OCI-LY1 (cell line): ENCODE measurements at regions not wholly inside any gene's neighbourhood (a gene's known extent, or its start where the extent isn't known, plus 50 kb on each side); places are given as distances from the start of the nearest gene placed in this dataset.

Source experiments
- H2AFZ ChIP-seq: fragments of 200-600 bp; sonication (generic), shearing (Covaris generic); 2 replicates; pipeline ENCODE4 v1.6.0; 2014; ENCODE audit warnings: antibody characterized with exemption, mild to moderate bottlenecking, low read length
- H3F3A ChIP-seq: fragments of 200-600 bp; sonication (generic), shearing (Covaris generic); 2 replicates; pipeline ENCODE4 v1.6.0; 2014; ENCODE audit warnings: mild to moderate bottlenecking, antibody characterized with exemption, low read length, moderate library complexity; ENCODE audit not compliant: insufficient read depth
- H3K27ac ChIP-seq: fragments of 200-600 bp; sonication (generic); 2 replicates; pipeline ENCODE4 v1.5.1; 2014; ENCODE audit warnings: low read length, mixed run types, mild to moderate bottlenecking, low read depth; ENCODE audit not compliant: poor library complexity, severe bottlenecking
- H3K27me3 ChIP-seq: fragments of 200-600 bp; sonication (generic); 2 replicates; pipeline ENCODE4 v1.6.0; 2014; ENCODE audit warnings: antibody characterized with exemption, mild to moderate bottlenecking, low read length, moderate library complexity; ENCODE audit not compliant: insufficient read depth
- H3K36me3 ChIP-seq: fragments of 200-600 bp; sonication (generic); 2 replicates; pipeline ENCODE4 v1.6.1; 2014; ENCODE audit warnings: mild to moderate bottlenecking, antibody characterized with exemption, low read length, moderate library complexity, mixed read lengths; ENCODE audit not compliant: insufficient read depth
- H3K4me1 ChIP-seq: fragments of 200-600 bp; sonication (generic); 2 replicates; pipeline ENCODE4 v1.5.1; 2014; ENCODE audit warnings: mild to moderate bottlenecking, low read length, moderate library complexity; ENCODE audit not compliant: insufficient read depth, severe bottlenecking
- H3K4me2 ChIP-seq: fragments of 200-600 bp; sonication (generic), shearing (Covaris generic); 2 replicates; pipeline ENCODE4 v1.6.1; 2014; ENCODE audit warnings: low read length
- H3K4me3 ChIP-seq: fragments of 200-600 bp; sonication (generic); 2 replicates; pipeline ENCODE4 v1.5.1; 2014; ENCODE audit warnings: low read length, low read depth, mild to moderate bottlenecking, mixed read lengths; ENCODE audit not compliant: poor library complexity, severe bottlenecking
- H3K79me2 ChIP-seq: fragments of 200-600 bp; shearing (Covaris generic); 2 replicates; pipeline ENCODE4 v1.6.1; 2016; ENCODE audit warnings: mixed run types, low read length, mixed read lengths; ENCODE audit not compliant: insufficient read depth
- H3K9ac ChIP-seq: fragments of 200-600 bp; sonication (generic), shearing (Covaris generic); 2 replicates; pipeline ENCODE4 v1.6.1; 2014; ENCODE audit warnings: mild to moderate bottlenecking, low read length, mixed read lengths
- H3K9me2 ChIP-seq: fragments of 200-600 bp; sonication (generic), shearing (Covaris generic); 2 replicates; pipeline ENCODE4 v1.6.1; 2014; ENCODE audit warnings: low read depth, mild to moderate bottlenecking, low read length, mixed read lengths
- H3K9me3 ChIP-seq: fragments of 200-600 bp; shearing (Covaris generic); 2 replicates; pipeline ENCODE4 v1.6.1; 2014; ENCODE audit warnings: low read length, mixed read lengths
- H4K20me1 ChIP-seq: fragments of 200-600 bp; sonication (generic), shearing (Covaris generic); 2 replicates; pipeline ENCODE4 v1.6.0; 2016; ENCODE audit warnings: mild to moderate bottlenecking, low read length; ENCODE audit not compliant: insufficient read depth
- CTCF ChIP-seq: fragments of 200-600 bp; sonication (generic), shearing (Covaris generic); IDR thresholded peaks from 2 replicates; pipeline ENCODE4 v1.5.1; 2017; ENCODE audit warnings: mild to moderate bottlenecking, antibody characterized with exemption, low read length, moderate library complexity, mixed read lengths
- EZH2 ChIP-seq: fragments of 200-600 bp; sonication (generic), shearing (Covaris generic); IDR thresholded peaks from 2 replicates; pipeline ENCODE4 v1.8.0; 2017; ENCODE audit warnings: borderline replicate concordance, mixed run types, mild to moderate bottlenecking, antibody characterized with exemption, low read length, moderate library complexity, mixed read lengths

- no peaks in the 10 kb centered on the region for H3K9me2 ChIP-seq
- H3K27me3 ChIP-seq = no peaks in the 10 kb centered on the region
- H4K20me1 ChIP-seq = no peaks in the 10 kb centered on the region
- H2AFZ ChIP-seq = no peak overlapping the region
- no peak for TF ChIP-seq EZH2
- no peak for TF ChIP-seq CTCF
- H3K9ac ChIP-seq = no peak overlapping the region
- no peak overlapping the region for H3K4me2 ChIP-seq
- no peaks in the 10 kb centered on the region for H3K9me3 ChIP-seq
- H3K4me3 ChIP-seq = no peak overlapping the region
- no peaks in the 10 kb centered on the region for H3K4me1 ChIP-seq
- H3F3A ChIP-seq = no peaks in the 10 kb centered on the region
- H3K79me2 ChIP-seq = no peaks in the 10 kb centered on the region
- no peaks in the 10 kb centered on the region for H3K36me3 ChIP-seq
- no peak overlapping the region for H3K27ac ChIP-seq
Observed at GRCh38 chr1:29964718-29965533, 728.6 kb downstream of the PTPRU start.

GRCh38 chr1:29963946-29964345 lies 727.6 kb downstream of the PTPRU start:
- TF ChIP-seq EZH2 (no peak), CTCF (no peak)
- H3K4me3 ChIP-seq = no peak overlapping the region
- no peaks in the 10 kb centered on the region for H3K9me3 ChIP-seq
- H2AFZ ChIP-seq = no peak overlapping the region
- no peak overlapping the region for H3K9ac ChIP-seq
- H3K4me2 ChIP-seq = no peak overlapping the region
- H3F3A ChIP-seq = no peaks in the 10 kb centered on the region
- no peaks in the 10 kb centered on the region for H3K36me3 ChIP-seq
- no peaks in the 10 kb centered on the region for H3K9me2 ChIP-seq
- H3K79me2 ChIP-seq = no peaks in the 10 kb centered on the region
- no peak overlapping the region for H3K27ac ChIP-seq
- H4K20me1 ChIP-seq = no peaks in the 10 kb centered on the region
- no peaks in the 10 kb centered on the region for H3K27me3 ChIP-seq
- H3K4me1 ChIP-seq = no peaks in the 10 kb centered on the region

- TF ChIP-seq CTCF (no peak), EZH2 (no peak)
Observed at GRCh38 chr1:29962831-29963247, 726.5 kb downstream of the PTPRU start.

More at GRCh38 chr1:29962831-29963247, 726.5 kb downstream of the PTPRU start:
- H4K20me1 ChIP-seq = no peaks in the 10 kb centered on the region
- H3K79me2 ChIP-seq = no peaks in the 10 kb centered on the region
- H3K9me2 ChIP-seq = no peaks in the 10 kb centered on the region
- H3F3A ChIP-seq = no peaks in the 10 kb centered on the region
- H3K27me3 ChIP-seq = no peaks in the 10 kb centered on the region
- no peak overlapping the region for H2AFZ ChIP-seq
- no peak overlapping the region for H3K4me3 ChIP-seq
- H3K4me1 ChIP-seq = no peaks in the 10 kb centered on the region
- no peak overlapping the region for H3K27ac ChIP-seq
- no peaks in the 10 kb centered on the region for H3K36me3 ChIP-seq
- H3K4me2 ChIP-seq = no peak overlapping the region
- H3K9ac ChIP-seq = no peak overlapping the region
- H3K9me3 ChIP-seq = no peaks in the 10 kb centered on the region
